Lung (tissue), 11 donors: ENCODE measurements at regions not wholly inside any gene's neighbourhood (a gene's known extent, or its start where the extent isn't known, plus 50 kb on each side); places are given as distances from the start of the nearest gene placed in this dataset.

Experiments
- ATAC-seq: fragments of 200-7000 bp; cut with Tn5 transposase; one replicate; pipeline ENCODE4 v1.9.1; 2020; ENCODE audit warnings: moderate number of reproducible peaks; ENCODE audit not compliant: insufficient read depth, low FRiP score
- DNase-seq, 3 donors: peaks; one replicate each; pipeline ENCODE4 v3.0.0-alpha.2; 2013 to 2017
- H3K27ac ChIP-seq, 2 donors: one replicate each; pipeline ENCODE4 v1.5.1; 2013; ENCODE audit warnings: mild to moderate bottlenecking in 2 of 2, moderate library complexity in 2 of 2, control low read depth in 1 of 2, inconsistent platforms in 1 of 2, low read depth in 1 of 2, low read length in 1 of 2
- H3K27me3 ChIP-seq, 3 donors: one replicate each; pipeline ENCODE4 v1.5.1; 2013; ENCODE audit warnings: low read length in 2 of 3; ENCODE audit not compliant: control insufficient read depth in 3 of 3, insufficient read depth in 3 of 3
- H3K36me3 ChIP-seq, 4 donors: one replicate each; pipeline ENCODE4 v1.5.1; 2013; ENCODE audit warnings: low read length in 4 of 4, mild to moderate bottlenecking in 1 of 4, moderate library complexity in 1 of 4; ENCODE audit not compliant: control insufficient read depth in 4 of 4, insufficient read depth in 4 of 4
- H3K4me1 ChIP-seq, 5 donors: one replicate each; pipeline ENCODE4 v1.5.1; 2013; ENCODE audit warnings: low read length in 5 of 5, mild to moderate bottlenecking in 2 of 5, moderate library complexity in 1 of 5; ENCODE audit not compliant: control insufficient read depth in 5 of 5, insufficient read depth in 5 of 5
- H3K4me3 ChIP-seq: one replicate; pipeline ENCODE4 v1.5.1; 2013; ENCODE audit warnings: mild to moderate bottlenecking, control low read depth, moderate library complexity
- H3K9ac ChIP-seq, 2 donors: one replicate each; pipeline ENCODE4 v1.5.1; 2013; ENCODE audit warnings: low read length in 2 of 2, control low read depth in 1 of 2; ENCODE audit not compliant: insufficient read depth in 1 of 2
- H3K9me3 ChIP-seq, 4 donors: one replicate each; pipeline ENCODE4 v1.5.1; 2013; ENCODE audit warnings: low read length in 3 of 4, mild to moderate bottlenecking in 1 of 4, moderate library complexity in 1 of 4; ENCODE audit not compliant: control insufficient read depth in 4 of 4, insufficient read depth in 3 of 4
- CTCF ChIP-seq: IDR thresholded peaks from 2 replicates; pipeline ENCODE4 v1.5.1; 2012; ENCODE audit warnings: mild to moderate bottlenecking; ENCODE audit errors: control extremely low read depth, extremely low read depth
- whole genome bisulfite sequencing, 2 donors: extraction: QIAGEN DNeasy Blood & Tissue Kit; methylation state at CpG; one replicate each; pipeline ENCODE4 v1.1.7; 2013; 5-methylcytosine and 5-hydroxymethylcytosine counted together
- donor health status: control.
- donor health status: control.
- donor health status: Bipolar disorder and iron deficiency.
- donor health status: healthy.
- donor health status: DM: yes; HTN: yes; CAD: no.

DNA sequence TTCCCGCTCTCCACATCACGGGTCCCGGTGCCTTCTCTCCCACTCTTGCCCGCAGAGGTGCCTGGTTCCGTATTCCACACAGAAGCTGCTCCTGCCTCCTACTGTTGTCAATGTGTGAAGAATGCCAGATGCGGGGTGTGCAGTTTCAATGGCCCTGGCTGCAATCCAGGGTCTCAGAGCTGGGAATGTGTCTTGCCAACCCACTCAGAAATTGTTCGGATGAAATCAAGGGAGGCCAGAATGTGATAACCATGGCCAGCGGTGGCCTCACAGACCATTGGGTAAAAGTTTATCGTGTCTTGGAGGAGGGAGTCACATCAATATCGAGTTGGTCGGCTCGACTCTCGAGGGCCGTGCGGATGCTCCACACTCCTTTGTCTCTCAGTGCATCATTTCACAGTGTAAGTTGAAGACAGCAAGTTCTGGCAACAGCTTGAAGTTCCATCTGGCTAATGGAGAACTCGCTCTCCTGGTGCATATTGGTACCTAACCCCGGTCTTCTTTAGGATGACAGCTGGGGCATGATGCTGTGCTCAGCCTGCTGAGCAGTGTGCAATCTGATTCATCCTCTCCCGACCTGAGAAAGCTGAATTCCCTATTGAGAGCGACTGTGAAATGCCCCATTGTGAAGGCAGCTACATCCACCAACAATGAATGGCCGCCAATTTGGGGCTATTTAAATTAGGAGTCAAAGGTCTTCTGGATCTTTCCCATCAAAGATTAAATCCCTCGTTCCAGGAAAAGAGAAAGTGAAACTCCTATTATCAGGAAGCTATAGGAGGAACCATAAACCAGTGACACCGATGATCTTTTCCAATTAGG, 389.0 kb downstream of the SOX11 start:
- TF ChIP-seq CTCF: no peak
- DNase-seq (peak in 2 of 3 donors; percentile 23 to 25), ATAC-seq (no peak)
- H3K27ac ChIP-seq: no peak overlapping the region
- H3K9me3 ChIP-seq: peaks cover 0 to 2% (median 0%) of the 10 kb centered on the region in 4 donors
- H3K4me3 ChIP-seq: no peak overlapping the region
- H3K27me3 ChIP-seq: no peaks in the 10 kb centered on the region
- no peaks in the 10 kb centered on the region for H3K36me3 ChIP-seq
- no peak overlapping the region for H3K9ac ChIP-seq
- H3K4me1 ChIP-seq: peaks cover 0 to 3% (median 0%) of the 10 kb centered on the region in 5 donors
- 90 to 91% methylated on average over 22 of the region's 22 CpGs for WGBS, 2 donors

- peaks cover 0 to 3% (median 0%) of the 10 kb centered on the region in 5 donors for H3K4me1 ChIP-seq
- ATAC-seq (no peak), DNase-seq (no peak)
- no peak for TF ChIP-seq CTCF
- no peaks in the 10 kb centered on the region for H3K27me3 ChIP-seq
- H3K36me3 ChIP-seq: no peaks in the 10 kb centered on the region
- H3K27ac ChIP-seq: no peak overlapping the region
- H3K4me3 ChIP-seq: no peak overlapping the region
- 91 to 92% methylated on average over 5 of the region's 5 CpGs for WGBS, 2 donors
- no peak overlapping the region for H3K9ac ChIP-seq
- peaks cover 0 to 4% (median 0%) of the 10 kb centered on the region in 4 donors for H3K9me3 ChIP-seq
Observed at GRCh38 chr2:6081955-6082624, 389.9 kb downstream of the SOX11 start.

- Histone ChIP-seq H3K9ac (no peak overlapping the region), H3K27me3 (no peaks in the 10 kb centered on the region), H3K36me3 (no peaks in the 10 kb centered on the region), H3K27ac (no peak overlapping the region), H3K4me3 (no peak overlapping the region), H3K4me1 (peaks cover 0 to 3% (median 0%) of the 10 kb centered on the region in 5 donors), H3K9me3 (peaks cover 0 to 4% (median 2%) of the 10 kb centered on the region in 4 donors)
- no peak for TF ChIP-seq CTCF
- DNase-seq (no peak), ATAC-seq (no peak)
Observed at GRCh38 chr2:6082625-6083018, 390.4 kb downstream of the SOX11 start.
